IPS DF 6.9 (cell line): ENCODE measurements at regions not wholly inside any gene's neighbourhood (a gene's known extent, or its start where the extent isn't known, plus 50 kb on each side); places are given as distances from the start of the nearest gene placed in this dataset.
"Not testable (repeated sequence)": the region's sequence is repeated elsewhere in the genome, so short reads cannot be mapped to it uniquely, and the experiment has no call there.

ENCODE experiments used
- DNase-seq: peaks from one replicate; pipeline ENCODE4 v3.0.0-alpha.2; 2013; ENCODE audit warnings: low read depth, low spot score
- H3K27ac ChIP-seq: one replicate; pipeline ENCODE4 v1.5.1; 2013; ENCODE audit warnings: low read length, control low read depth
- H3K27me3 ChIP-seq: 2 replicates; pipeline ENCODE4 v1.6.1; 2013; ENCODE audit warnings: mild to moderate bottlenecking, low read length; ENCODE audit not compliant: control insufficient read depth, insufficient read depth
- H3K36me3 ChIP-seq: 2 replicates; pipeline ENCODE4 v1.6.1; 2013; ENCODE audit warnings: low read length; ENCODE audit not compliant: control insufficient read depth, insufficient read depth
- H3K4me1 ChIP-seq: 2 replicates; pipeline ENCODE4 v1.6.1; 2013; ENCODE audit warnings: low read length; ENCODE audit not compliant: control insufficient read depth, insufficient read depth
- H3K4me3 ChIP-seq: 2 replicates; pipeline ENCODE4 v1.5.1; 2013; ENCODE audit warnings: mild to moderate bottlenecking, low read length
- H3K9me3 ChIP-seq: 2 replicates; pipeline ENCODE4 v1.6.1; 2013; ENCODE audit warnings: low read length, inconsistent platforms; ENCODE audit not compliant: control insufficient read depth, insufficient read depth
- WGBS: extraction: QIAGEN DNeasy Blood & Tissue Kit; methylation state at CpG from one replicate; pipeline ENCODE4 v1.1.7; 2013; ENCODE audit warnings: mixed read lengths, missing lambda C conversion rate; ENCODE audit not compliant: insufficient read length, insufficient coverage; 5-methylcytosine and 5-hydroxymethylcytosine counted together

DNA sequence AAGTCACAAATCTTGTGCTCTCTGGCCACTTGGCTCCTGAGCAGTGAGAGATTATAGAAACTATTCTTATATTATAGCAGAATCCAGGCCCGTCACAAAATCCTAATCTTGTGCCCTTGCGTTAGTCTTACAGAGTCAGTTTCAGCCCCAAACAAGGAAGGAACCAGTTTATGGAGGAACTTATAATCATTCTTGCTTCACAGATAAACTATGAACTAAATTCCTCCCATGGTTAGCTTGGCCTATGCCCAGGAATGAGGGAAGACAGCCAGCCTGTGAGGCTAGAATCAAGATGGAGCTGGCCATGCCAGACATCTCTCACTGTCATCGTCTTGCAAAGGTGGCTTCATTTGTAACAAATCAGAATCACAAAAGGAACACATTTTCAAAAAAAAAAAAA, 199.7 kb upstream of the PITRM1 start:
- WGBS, result no CpG with 5 or more reads among the region's 3 CpGs
- Histone ChIP-seq H3K4me3 (no peak overlapping the region), H3K9me3 (no peaks in the 10 kb centered on the region), H3K27ac (no peak overlapping the region), H3K36me3 (no peaks in the 10 kb centered on the region), H3K4me1 (no peaks in the 10 kb centered on the region), H3K27me3 (no peaks in the 10 kb centered on the region)
- no peak for DNase-seq

DNA sequence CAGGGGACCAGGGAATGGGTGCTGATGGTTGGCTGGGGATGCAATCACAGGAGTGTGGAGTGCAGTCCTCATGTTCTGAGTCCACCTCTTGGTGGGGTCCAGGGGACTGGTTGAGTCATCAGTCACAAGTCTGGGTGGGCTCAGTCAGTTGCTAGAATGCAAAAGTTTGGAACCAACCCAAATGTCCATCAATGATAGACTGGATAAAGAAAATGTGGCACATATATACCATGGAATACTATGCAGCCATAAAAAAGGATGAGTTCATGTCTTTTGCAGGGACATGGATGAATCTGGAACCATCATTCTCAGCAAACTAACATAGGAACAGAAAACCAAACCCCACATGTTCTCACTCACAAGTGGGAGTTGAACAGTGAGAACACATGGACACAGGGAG, 199.0 kb upstream of the PITRM1 start:
- not testable (repeated sequence) for H3K4me1 ChIP-seq, H3K9me3 ChIP-seq, H3K36me3 ChIP-seq, H3K27me3 ChIP-seq, DNase-seq, H3K4me3 ChIP-seq, H3K27ac ChIP-seq

DNA sequence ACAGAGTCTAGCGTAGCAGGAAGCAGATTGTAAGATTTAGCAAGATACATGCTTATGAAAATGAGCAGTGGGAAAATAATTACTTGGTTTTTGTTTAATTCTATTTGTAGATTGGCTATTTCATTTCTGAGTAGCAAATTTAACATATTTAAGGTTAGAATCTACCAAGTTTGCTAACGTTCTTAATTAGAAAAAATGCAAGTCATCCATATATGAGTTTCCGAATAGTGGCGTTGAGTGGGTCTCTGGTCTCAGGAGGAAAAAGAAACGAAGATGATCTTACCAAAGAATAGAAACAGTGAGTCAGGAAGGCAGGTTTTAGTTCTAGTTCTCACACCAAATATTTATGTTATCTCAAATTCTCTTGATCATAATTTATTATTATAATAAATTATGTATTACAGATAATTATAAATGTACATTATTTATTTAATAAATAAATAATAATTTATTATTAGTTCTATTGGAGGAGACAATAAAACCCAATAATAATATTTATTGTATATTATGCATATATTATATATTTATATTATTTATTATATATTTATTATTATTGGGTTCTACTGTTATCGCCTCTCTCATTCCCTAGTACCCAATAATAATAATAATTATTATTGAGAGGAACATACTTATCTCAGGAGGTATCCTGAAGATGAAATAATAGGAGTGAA, 194.3 kb upstream of the PITRM1 start:
- Histone ChIP-seq H3K9me3 (no peaks in the 10 kb centered on the region), H3K4me3 (no peak overlapping the region), H3K27me3 (no peaks in the 10 kb centered on the region), H3K4me1 (no peaks in the 10 kb centered on the region), H3K36me3 (no peaks in the 10 kb centered on the region), H3K27ac (no peak overlapping the region)
- DNase-seq, result no peak
- WGBS, result no CpG with 5 or more reads among the region's 6 CpGs

DNA sequence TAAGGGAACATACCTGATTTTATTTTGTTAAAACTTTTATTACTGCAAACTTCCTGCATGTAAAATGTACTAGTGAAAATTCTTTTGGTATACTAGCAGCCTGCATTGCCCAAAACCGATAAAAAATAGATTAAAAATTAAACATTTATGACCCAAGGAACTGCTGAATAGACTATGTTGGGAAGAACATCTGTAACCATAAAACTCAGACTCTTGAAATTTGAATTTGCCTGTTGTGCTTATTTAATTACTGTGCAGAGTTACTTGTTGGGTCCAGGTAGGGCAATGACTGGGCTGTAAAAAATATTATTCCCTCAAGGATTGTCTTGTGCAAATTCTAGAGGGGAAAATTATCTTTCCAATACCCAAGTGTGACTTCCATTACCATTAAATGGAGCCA, 193.5 kb upstream of the PITRM1 start:
- DNase-seq, result no peak
- H3K9me3 ChIP-seq, result no peaks in the 10 kb centered on the region; the same call in 1 of the 2 replicates
- no CpG with 5 or more reads among the region's 1 CpG for WGBS

DNA sequence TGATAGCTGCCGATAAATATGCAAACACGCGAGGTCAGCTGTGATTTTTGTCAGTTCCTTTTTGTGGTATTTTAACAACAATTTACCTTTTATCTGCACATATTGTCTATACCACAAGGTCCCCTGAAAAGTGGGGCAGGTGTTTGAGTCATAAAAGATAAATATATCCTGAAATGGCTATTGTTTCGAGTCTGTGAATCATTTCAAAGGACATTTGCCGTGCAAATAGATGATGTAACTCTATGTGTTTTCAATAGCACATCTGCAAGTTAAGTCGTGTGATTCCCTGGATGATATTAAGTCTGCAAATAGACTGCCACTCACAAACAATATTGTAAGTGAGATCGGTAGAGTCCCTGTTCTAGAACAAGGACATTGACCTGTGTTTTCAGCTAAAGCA, 193.0 kb upstream of the PITRM1 start:
- Histone ChIP-seq H3K27ac (no peak overlapping the region), H3K4me3 (no peak overlapping the region), H3K4me1 (no peaks in the 10 kb centered on the region), H3K36me3 (no peaks in the 10 kb centered on the region), H3K27me3 (no peaks in the 10 kb centered on the region), H3K9me3 (no peaks in the 10 kb centered on the region; the same call in 1 of the 2 replicates)
- DNase-seq, result no peak
- WGBS, result no CpG with 5 or more reads among the region's 7 CpGs

More for the DNA sequence above, 193.5 kb upstream of the PITRM1 start:
- H3K4me1 ChIP-seq, result no peaks in the 10 kb centered on the region
- H3K4me3 ChIP-seq, result no peak overlapping the region
- H3K27ac ChIP-seq, result no peak overlapping the region
- H3K27me3 ChIP-seq, result no peaks in the 10 kb centered on the region
- no peaks in the 10 kb centered on the region for H3K36me3 ChIP-seq

DNA sequence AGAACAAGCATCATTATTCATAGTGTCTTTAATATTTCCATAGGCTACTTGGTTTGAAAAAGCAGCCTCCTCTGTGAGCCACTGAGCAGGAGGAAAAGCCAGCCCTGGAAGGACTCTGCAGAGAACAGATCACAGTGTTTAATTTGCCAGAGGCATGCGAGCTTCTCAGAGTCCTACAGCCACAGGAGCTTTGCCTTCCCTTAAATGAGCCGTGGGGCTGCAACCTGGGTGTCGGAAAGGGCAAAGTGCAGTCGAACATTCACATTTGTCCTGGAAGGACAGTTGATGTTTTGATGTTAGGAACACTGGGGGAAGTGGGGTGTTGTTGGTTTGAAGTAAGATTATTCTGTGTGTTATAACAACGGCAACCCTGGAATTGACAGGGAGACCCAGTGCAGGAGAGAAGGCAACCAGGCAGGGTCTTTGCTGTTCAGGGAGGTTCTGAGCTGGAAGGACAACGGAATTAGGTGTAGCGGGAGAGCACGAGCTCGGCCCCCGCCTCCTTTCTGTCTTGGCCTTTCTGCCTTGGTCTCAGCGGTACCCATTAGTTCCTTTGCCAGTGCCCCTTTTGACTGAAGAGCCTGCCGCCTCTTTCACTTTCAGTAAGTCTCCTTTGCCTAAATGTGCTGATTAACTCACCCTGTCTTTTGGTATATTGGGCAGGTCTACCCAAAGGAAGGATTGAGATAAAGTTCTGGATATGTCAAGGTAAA, 192.3 kb upstream of the PITRM1 start:
- no peaks in the 10 kb centered on the region for H3K4me1 ChIP-seq
- no CpG with 5 or more reads among the region's 12 CpGs for WGBS
- H3K36me3 ChIP-seq, result no peaks in the 10 kb centered on the region
- no peak overlapping the region for H3K4me3 ChIP-seq
- H3K27ac ChIP-seq, result no peak overlapping the region
- H3K27me3 ChIP-seq, result no peaks in the 10 kb centered on the region
- no peaks in the 10 kb centered on the region; the same call in 1 of the 2 replicates for H3K9me3 ChIP-seq
- no peak for DNase-seq

DNA sequence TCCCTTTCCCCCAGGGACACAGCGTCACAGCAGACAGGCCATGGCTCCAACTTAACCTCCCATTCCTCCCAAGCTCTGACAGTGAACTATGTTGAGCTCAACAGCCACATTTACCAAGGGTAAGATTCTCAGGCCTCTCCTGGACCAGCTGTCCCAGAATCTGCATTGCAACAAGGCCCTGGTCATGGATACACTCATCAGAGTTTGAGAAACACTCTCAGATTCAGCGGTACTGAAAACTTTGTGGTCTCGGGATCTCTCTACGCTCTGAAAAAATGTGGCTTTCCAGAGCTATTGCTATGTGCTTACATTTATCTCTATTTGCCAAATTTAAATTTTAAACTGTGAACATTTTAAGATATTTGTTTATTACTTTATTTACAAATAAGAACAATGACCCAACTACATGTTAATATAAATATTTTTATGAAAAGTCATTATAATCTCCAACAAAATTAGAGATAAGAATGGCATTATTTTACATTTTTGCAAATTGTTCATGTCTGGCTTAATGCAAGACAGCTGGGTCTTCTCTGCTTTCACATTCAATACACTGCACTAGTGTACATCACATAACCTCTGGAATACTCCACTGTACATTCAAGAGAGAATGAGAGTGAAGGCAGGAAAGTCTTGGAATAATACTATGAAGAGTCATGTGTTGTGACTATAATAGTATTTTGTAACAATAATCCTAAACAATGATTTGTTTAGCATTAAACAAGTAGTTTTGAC, 190.9 kb upstream of the PITRM1 start:
- Histone ChIP-seq H3K4me3 (no peak overlapping the region), H3K4me1 (no peaks in the 10 kb centered on the region), H3K36me3 (no peaks in the 10 kb centered on the region), H3K27me3 (no peaks in the 10 kb centered on the region), H3K9me3 (no peaks in the 10 kb centered on the region; the same call in 1 of the 2 replicates), H3K27ac (no peak overlapping the region)
- DNase-seq, result no peak
- WGBS, result no CpG with 5 or more reads among the region's 4 CpGs

DNA sequence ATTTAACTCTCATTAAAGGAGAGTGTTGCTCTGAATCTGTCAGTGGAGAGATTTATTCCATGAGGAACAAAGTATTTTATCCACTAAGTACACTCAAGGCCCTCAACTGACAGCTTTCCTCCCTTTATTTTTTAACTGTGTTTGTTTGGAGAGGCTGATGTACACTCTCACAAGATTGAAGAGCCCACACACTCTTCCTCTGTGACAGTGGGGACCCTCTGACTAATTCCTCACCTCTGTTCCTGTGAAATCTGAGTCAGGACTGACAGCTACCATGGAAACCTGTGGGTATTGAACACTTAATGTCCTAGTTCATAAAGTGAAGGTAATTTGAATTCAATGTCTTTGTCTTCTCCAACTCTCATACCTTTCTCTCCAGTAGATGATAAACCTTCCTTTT, 189.8 kb upstream of the PITRM1 start:
- H3K9me3 ChIP-seq, result no peaks in the 10 kb centered on the region; the same call in 1 of the 2 replicates
- no peak for DNase-seq
- no peak overlapping the region for H3K27ac ChIP-seq
- H3K27me3 ChIP-seq, result no peaks in the 10 kb centered on the region
- H3K36me3 ChIP-seq, result no peaks in the 10 kb centered on the region
- no peaks in the 10 kb centered on the region for H3K4me1 ChIP-seq
- H3K4me3 ChIP-seq, result no peak overlapping the region

DNA sequence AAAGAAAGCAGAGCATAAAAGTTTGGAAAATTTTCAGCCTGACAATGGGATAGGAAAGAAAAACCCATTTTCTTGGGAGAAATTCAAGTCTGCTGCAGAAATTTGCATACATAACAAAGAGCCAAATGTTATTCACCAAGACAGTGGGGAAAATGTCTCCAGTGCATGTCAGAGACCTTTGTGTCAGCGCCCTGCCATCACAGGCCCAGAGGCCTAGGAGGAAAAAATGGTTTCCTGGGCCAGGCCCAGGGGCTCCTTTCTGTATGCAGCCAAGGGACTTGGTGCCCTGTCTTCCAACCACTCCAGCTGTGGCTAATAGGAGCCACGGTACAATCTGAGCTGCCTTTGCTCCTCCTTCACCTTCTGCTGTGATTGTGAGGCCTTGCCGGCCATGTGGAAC, 189.1 kb upstream of the PITRM1 start:
- Histone ChIP-seq H3K4me1 (no peaks in the 10 kb centered on the region), H3K36me3 (no peaks in the 10 kb centered on the region), H3K27ac (no peak overlapping the region), H3K9me3 (no peaks in the 10 kb centered on the region; the same call in 1 of the 2 replicates), H3K27me3 (no peaks in the 10 kb centered on the region), H3K4me3 (no peak overlapping the region)
- no CpG with 5 or more reads among the region's 3 CpGs for WGBS
- DNase-seq, result no peak

DNA sequence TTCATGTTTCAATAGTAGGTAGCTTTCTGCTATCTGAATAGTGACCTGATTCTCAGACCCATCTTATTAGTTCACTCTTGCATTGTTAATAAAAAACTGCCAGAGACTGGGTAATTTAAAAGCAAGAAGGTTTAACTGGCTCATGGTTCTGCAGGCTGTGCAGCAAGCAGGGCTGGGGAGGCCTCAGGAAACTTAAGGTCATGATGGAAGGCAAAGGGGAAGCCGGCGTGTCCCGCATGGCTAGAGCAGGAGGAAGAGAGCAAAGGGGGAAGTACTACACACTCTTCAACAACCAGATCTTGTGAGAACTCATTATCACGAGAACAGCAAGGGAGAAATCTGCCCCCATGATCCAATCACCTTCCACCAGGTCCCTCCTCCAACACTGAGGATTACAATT, 185.2 kb upstream of the PITRM1 start:
- no peak for DNase-seq
- no peak overlapping the region for H3K4me3 ChIP-seq
- no peaks in the 10 kb centered on the region for H3K27me3 ChIP-seq
- H3K9me3 ChIP-seq, result no peaks in the 10 kb centered on the region; the same call in 1 of the 2 replicates
- no peaks in the 10 kb centered on the region for H3K36me3 ChIP-seq
- H3K4me1 ChIP-seq, result no peaks in the 10 kb centered on the region
- WGBS, result no CpG with 5 or more reads among the region's 4 CpGs
- no peak overlapping the region for H3K27ac ChIP-seq
